ACC112 (cell line): ENCODE measurements at regions not wholly inside any gene's neighbourhood (a gene's known extent, or its start where the extent isn't known, plus 50 kb on each side); places are given as distances from the start of the nearest gene placed in this dataset.
"Not testable (repeated sequence)": the region's sequence is repeated elsewhere in the genome, so short reads cannot be mapped to it uniquely, and the experiment has no call there.

ENCODE experiments used
- H2AFZ ChIP-seq: fragments of 200-600 bp; sonication (generic); one replicate; pipeline ENCODE4 v1.6.0; 2017; ENCODE audit warnings: antibody characterized with exemption, low read length; ENCODE audit not compliant: unreplicated experiment
- H3K27ac ChIP-seq: fragments of 200-600 bp; sonication (generic); 2 replicates; pipeline ENCODE4 v1.5.1; 2014; ENCODE audit warnings: low read depth, mild to moderate bottlenecking, antibody characterized with exemption, low read length, moderate library complexity
- H3K27me3 ChIP-seq: fragments of 200-600 bp; sonication (generic); 2 replicates; pipeline ENCODE4 v1.6.1; 2014; ENCODE audit warnings: mild to moderate bottlenecking, antibody characterized with exemption, low read length, moderate library complexity, mixed read lengths; ENCODE audit not compliant: insufficient read depth
- H3K36me3 ChIP-seq: fragments of 200-600 bp; sonication (generic); 2 replicates; pipeline ENCODE4 v1.6.1; 2016; ENCODE audit warnings: mild to moderate bottlenecking, antibody characterized with exemption, low read length, moderate library complexity, mixed read lengths; ENCODE audit not compliant: insufficient read depth
- H3K4me1 ChIP-seq: fragments of 200-600 bp; sonication (generic); one replicate; pipeline ENCODE4 v1.6.1; 2016; ENCODE audit warnings: low read length, mixed read lengths; ENCODE audit not compliant: insufficient read depth, unreplicated experiment, control insufficient read depth
- H3K4me3 ChIP-seq: fragments of 200-600 bp; sonication (generic); 2 replicates; pipeline ENCODE4 v1.5.1; 2014; ENCODE audit warnings: mild to moderate bottlenecking, low read depth, low read length
- H3K79me2 ChIP-seq: fragments of 200-600 bp; sonication (generic); one replicate; pipeline ENCODE4 v1.6.0; 2016; ENCODE audit warnings: low read length; ENCODE audit not compliant: control insufficient read depth, unreplicated experiment, insufficient read depth

DNA sequence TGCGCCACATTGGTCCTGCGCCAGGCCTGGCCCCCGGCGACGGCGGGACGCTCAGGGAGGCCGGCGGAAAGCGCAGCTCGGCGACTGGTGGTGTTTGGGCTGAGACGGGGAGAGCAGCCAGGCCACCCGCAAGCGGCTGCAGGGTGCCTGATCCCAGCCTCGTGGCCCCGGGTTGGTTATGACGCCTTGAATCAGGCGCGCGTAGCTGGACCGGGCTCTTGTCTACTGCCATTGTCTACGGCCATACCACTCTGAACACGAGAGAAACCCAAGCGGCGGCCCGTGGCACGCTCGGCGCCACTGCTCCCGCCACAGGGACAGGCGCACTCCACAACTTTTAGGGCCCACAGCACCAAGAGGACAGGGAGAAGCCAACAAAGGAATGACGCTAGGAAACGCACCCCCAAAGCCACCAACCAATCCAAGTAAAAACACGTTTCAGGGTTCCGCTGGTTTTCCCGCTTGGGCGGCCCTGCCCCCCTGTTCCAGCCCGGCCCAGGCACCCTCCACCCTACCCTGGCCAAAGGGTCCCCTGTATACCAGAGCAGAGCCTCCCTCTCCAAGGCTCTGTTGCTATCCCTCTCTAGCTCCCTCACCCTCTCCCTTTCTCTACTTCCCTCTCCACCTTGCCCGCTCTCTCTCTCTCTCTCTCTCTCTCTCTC lies 1849.3 kb upstream of the DEFB115 start:
- H3K27ac ChIP-seq = no peak overlapping the region
- H3K4me1 ChIP-seq = no peaks in the 10 kb centered on the region
- no peaks in the 10 kb centered on the region for H3K79me2 ChIP-seq
- no peak overlapping the region for H2AFZ ChIP-seq
- no peaks in the 10 kb centered on the region for H3K36me3 ChIP-seq
- peaks cover 32% of the 10 kb centered on the region for H3K27me3 ChIP-seq
- H3K4me3 ChIP-seq = no peak overlapping the region

DNA sequence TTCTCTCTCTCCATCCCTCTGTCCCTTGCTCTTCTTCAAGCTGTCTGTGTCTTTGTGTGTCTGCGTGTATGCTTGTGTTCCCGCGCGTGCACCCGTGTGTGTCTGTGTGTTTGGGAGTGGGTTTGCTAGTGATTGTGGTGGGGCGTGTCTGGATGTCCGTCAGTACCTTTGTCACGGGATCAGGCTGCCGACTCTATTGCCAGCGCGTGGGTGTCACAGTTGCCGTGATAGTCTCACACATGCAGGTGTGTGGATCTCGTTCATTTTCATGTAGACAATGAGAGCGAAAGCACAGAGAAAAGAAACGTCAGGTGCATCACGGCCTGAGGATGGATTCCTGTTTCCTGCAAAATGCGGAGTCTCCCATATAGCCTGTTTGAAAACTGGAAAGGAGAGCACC lies 1848.8 kb upstream of the DEFB115 start:
- not testable (repeated sequence) for H3K4me3 ChIP-seq, H3K27ac ChIP-seq, H3K4me1 ChIP-seq, H3K79me2 ChIP-seq, H3K36me3 ChIP-seq, H2AFZ ChIP-seq
- H3K27me3 ChIP-seq = peaks cover 32% of the 10 kb centered on the region

DNA sequence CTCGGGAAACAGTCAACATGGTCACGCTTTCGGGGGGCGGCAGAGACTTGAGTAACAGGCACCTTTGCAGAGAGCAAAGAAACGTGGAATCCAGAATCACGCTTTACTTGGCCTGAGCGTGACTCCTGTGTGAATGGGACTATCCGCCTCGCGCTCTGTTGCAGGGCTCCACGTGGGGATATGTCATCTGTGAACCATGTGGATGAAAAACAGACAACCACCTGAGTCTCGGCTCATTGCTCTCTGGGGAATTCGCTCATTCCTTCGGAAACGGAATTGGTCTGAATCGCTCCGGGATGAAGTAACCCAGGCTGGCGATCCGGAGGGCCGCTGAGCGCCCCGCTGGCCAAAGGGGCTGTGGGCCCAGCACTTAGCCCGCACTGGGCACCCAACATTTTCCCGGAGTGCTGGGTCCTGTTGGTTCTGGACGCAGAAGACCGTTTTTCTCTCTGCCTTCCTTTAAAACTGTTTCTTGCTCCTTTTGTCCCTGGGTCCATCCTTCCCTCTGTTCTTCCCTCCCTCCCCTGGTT lies 1848.2 kb upstream of the DEFB115 start:
- not testable (repeated sequence) for H3K79me2 ChIP-seq, H2AFZ ChIP-seq, H3K4me3 ChIP-seq, H3K27ac ChIP-seq, H3K36me3 ChIP-seq, H3K4me1 ChIP-seq
- H3K27me3 ChIP-seq = peaks cover 32% of the 10 kb centered on the region

DNA sequence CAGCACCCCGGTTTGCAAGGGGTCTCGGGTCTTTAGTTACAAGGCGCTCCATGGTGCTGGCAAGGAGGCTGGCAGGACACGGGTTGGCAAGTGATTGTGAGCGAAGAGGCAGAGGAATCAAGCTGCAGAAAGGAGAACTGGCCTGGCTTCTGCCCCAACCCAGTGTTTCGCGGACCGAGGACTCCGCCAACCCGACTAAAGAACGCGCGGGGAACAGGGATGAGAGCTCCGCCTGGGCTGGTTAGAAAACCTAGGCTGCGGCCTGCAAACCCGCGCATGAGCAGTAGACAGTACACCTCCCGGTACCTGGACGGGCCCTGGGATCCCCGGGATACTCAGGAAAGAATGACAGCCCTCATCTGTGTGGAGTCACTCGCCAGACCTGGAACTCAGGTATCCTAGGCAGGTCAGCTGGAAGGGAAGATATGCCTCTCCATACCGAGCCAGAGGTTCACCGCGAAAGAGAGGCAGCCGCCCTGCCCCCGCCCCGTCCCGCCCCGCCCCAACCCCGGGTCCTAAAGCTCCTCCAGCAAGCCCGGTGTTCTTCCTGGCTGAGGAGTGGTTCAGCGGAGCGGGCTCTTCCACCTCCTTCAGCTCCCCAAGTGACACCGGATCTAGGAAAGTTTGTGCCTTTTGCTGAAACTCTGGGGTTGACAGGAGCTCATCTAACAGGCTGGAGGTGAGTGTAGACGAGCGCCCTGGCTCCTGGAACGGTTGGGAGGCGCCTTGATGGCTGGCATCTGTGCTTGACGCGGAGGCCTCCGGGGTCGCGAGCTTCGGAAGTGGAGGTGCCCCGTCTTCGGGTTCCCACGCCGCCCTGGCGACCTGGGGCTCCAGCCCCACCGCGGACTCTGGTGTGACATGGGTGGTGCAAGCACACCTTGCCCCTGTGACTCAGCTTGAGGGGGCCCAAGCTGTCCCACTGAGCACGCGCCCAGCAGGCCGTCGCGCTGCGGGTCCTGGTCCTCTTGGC lies 1847.3 kb upstream of the DEFB115 start:
- no peak overlapping the region for H2AFZ ChIP-seq
- H3K4me3 ChIP-seq = no peak overlapping the region
- no peaks in the 10 kb centered on the region for H3K79me2 ChIP-seq
- no peaks in the 10 kb centered on the region for H3K36me3 ChIP-seq
- H3K27me3 ChIP-seq = peaks cover 32% of the 10 kb centered on the region
- H3K4me1 ChIP-seq = no peaks in the 10 kb centered on the region
- no peak overlapping the region for H3K27ac ChIP-seq

DNA sequence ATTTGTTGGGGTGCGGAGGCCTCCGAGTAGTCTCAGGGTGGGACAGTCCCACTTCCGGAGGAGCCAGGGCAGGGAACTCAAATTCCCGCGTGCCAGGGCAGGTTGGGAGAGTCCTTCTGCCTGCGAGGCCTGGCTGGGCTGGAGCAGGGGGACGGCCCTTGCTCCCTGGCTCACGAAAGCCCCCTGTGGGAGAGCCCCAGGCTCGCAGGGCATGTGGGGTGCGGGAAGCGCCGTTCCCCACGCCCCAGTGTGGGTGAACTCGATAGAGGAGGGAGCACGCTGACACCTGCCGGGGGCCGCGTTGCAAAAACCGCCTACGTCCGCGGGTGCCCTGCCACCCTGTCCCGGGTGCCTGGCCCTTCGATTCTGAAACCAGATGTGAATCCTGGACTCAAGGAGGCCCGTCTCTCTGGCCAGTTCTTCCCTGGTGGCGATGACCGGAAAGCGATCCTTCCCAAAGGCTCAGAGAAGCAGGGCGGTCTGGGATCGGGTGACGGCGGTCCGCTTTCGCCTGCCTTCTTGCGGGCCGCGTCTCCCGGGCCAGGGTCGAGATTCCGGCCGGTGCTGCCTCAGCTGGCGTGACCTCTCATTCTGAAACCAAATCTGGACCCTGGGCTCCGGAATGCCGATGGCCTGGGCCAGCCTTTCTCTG lies 1846.5 kb upstream of the DEFB115 start:
- H3K36me3 ChIP-seq = no peaks in the 10 kb centered on the region
- no peaks in the 10 kb centered on the region for H3K79me2 ChIP-seq
- no peak overlapping the region for H2AFZ ChIP-seq
- H3K4me3 ChIP-seq = no peak overlapping the region
- H3K4me1 ChIP-seq = no peaks in the 10 kb centered on the region
- H3K27me3 ChIP-seq = peaks cover 32% of the 10 kb centered on the region
- H3K27ac ChIP-seq = no peak overlapping the region

DNA sequence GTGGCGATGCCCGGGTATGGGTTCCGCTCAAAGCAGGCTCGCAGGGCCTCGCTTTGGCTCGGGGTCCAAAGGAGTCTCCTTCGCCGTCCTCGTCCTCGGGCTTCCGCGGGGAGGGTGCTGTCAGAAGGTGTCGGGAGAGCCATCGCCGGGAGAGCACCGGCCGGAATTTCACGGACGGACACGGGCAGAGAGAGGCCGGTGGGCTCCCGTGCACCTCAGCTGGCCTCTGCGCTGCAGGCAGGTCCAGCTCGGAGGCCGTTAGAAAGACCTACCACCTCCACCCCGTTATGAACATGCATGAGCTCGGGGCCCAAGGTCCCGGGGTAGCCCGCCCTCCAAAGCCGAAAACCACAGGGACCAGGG lies 1846.0 kb upstream of the DEFB115 start:
- H3K4me3 ChIP-seq, H3K4me1 ChIP-seq, H3K27ac ChIP-seq, H2AFZ ChIP-seq, H3K36me3 ChIP-seq, H3K79me2 ChIP-seq: not testable (repeated sequence)
- H3K27me3 ChIP-seq = peaks cover 32% of the 10 kb centered on the region

DNA sequence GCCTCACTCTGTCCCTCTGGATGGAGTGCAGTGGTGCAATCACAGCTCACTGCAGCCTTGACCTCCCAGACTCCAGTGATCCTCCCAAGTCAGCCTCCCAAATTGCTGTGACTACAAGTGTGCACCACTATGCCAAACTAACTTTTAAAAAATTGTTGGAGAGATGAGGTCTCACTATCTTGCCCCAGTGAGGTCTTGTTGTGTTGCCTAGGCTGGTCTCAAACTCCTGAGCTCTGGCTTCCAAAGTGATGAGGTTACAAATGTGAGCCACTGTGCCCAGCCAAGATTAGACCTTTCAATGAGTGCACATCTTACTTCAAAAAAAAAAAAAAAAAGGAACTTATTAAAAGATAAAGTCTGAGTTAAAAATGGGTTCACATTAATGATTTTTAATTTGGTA lies 1838.1 kb upstream of the DEFB115 start:
- H3K4me3 ChIP-seq = no peak overlapping the region
- no peaks in the 10 kb centered on the region for H3K4me1 ChIP-seq
- H3K36me3 ChIP-seq = no peaks in the 10 kb centered on the region
- no peak overlapping the region for H3K27ac ChIP-seq
- H3K27me3 ChIP-seq = no peaks in the 10 kb centered on the region
- H3K79me2 ChIP-seq = no peaks in the 10 kb centered on the region
- no peak overlapping the region for H2AFZ ChIP-seq

GRCh38 chr20:29427201-29428060 lies 1830.0 kb upstream of the DEFB115 start:
- H3K4me1 ChIP-seq = no peaks in the 10 kb centered on the region
- no peak overlapping the region for H3K4me3 ChIP-seq
- no peak overlapping the region for H2AFZ ChIP-seq
- no peaks in the 10 kb centered on the region for H3K79me2 ChIP-seq
- no peak overlapping the region for H3K27ac ChIP-seq
- H3K27me3 ChIP-seq = peaks cover 13% of the 10 kb centered on the region; the same call in 1 of the 2 replicates
- H3K36me3 ChIP-seq = no peaks in the 10 kb centered on the region

GRCh38 chr20:29430531-29430930 lies 1826.9 kb upstream of the DEFB115 start:
- Histone ChIP-seq H3K27ac (no peak overlapping the region), H3K4me3 (no peak overlapping the region), H3K79me2 (no peaks in the 10 kb centered on the region)

DNA sequence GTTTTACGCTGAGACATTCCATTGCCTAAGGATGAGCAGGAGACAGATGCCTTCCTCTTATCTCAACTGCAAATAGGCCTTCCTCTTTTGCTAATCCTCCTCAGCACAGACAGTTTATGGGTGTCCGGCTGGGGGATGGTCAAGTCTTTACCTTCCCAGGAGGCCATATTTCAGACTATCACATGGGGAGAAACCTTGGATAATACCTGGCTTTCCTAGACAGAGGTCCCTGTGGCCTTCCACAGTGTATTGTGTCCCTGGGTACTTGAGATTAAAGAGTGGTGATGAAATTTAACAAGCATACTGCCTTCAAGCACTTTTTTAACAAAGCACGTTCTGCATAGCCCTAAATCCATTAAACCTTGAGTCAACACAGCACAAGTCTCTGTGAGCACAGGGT lies 1816.7 kb upstream of the DEFB115 start:
- H3K36me3 ChIP-seq, H3K4me3 ChIP-seq, H3K79me2 ChIP-seq, H2AFZ ChIP-seq, H3K4me1 ChIP-seq, H3K27ac ChIP-seq: not testable (repeated sequence)
- H3K27me3 ChIP-seq = peaks cover 14% of the 10 kb centered on the region

More at GRCh38 chr20:29430531-29430930, 1826.9 kb upstream of the DEFB115 start:
- H2AFZ ChIP-seq = no peak overlapping the region
- H3K4me1 ChIP-seq = no peaks in the 10 kb centered on the region
- peaks cover 13% of the 10 kb centered on the region; the same call in 1 of the 2 replicates for H3K27me3 ChIP-seq
- H3K36me3 ChIP-seq = no peaks in the 10 kb centered on the region
